GM12878 (cell line): ENCODE measurements at regions not wholly inside any gene's neighbourhood (a gene's known extent, or its start where the extent isn't known, plus 50 kb on each side); places are given as distances from the start of the nearest gene placed in this dataset.
A peak's percentile ranks its signal among the peaks of the same experiment; 100 is the strongest.

Source experiments
- ATAC-seq: fragments of 200-7000 bp; cut with Tn5 transposase; 3 replicates; pipeline ENCODE4 v1.9.1; 2020; ENCODE audit warnings: mild to moderate bottlenecking, moderate library complexity
- BruUV-seq: library from RNA; stranded (reverse); fragments of 400-500 nt; replicated peaks from 2 replicates; lab custom pipeline; 2021; lab: Mats Ljungman, UMichigan
- CTCF ChIA-PET: fragments of 300-600 bp; sonication (Branson Sonifier 250); formaldehyde crosslinking; extraction: SDS; loops from one replicate; lab custom pipeline; 2021; ENCODE audit warnings: inconsistent platforms; lab: Yijun Ruan, JAX
- POLR2A ChIA-PET: fragments of 350-600 bp; formaldehyde crosslinking; extraction: SDS; loops from one replicate; lab custom pipeline; 2021; ENCODE audit warnings: inconsistent platforms; lab: Charles Lee
- RAD21 ChIA-PET: fragments of 300-600 bp; sonication (Branson Sonifier 250); formaldehyde crosslinking; loops from one replicate; lab custom pipeline; 2023; ENCODE audit warnings: antibody characterized with exemption; ENCODE audit not compliant: unreplicated experiment; lab: Charles Lee
- SMC1A ChIA-PET: fragments of 300-600 bp; sonication (Branson Sonifier 250); formaldehyde crosslinking; loops from one replicate; lab custom pipeline; 2023; ENCODE audit not compliant: unreplicated experiment, uncharacterized antibody; lab: Charles Lee
- DNase-seq: peaks from one replicate; pipeline ENCODE4 v3.0.0-alpha.2; 2011; ENCODE audit warnings: low read depth, low spot score
- FAIRE-seq: peaks from 3 replicates; lab custom pipeline; 2011; peaks lifted over from hg19 to GRCh38; lab: Jason Lieb, UNC
- H2AFZ ChIP-seq: 2 replicates; pipeline ENCODE4 v1.6.0; 2011; ENCODE audit warnings: low read depth, low read length, control low read depth; ENCODE audit not compliant: control insufficient read depth
- H3K27ac ChIP-seq: 2 replicates; pipeline ENCODE4 v1.5.1; 2011; ENCODE audit warnings: control low read depth; ENCODE audit not compliant: control insufficient read depth, insufficient read depth
- H3K27me3 ChIP-seq, 2 experiments: replicated peaks in 1 of 2; 2 replicates each; pipeline versions ENCODE4 v1.6.0 to v1.6.1; 2011; ENCODE audit warnings: low read length in 1 of 2; ENCODE audit not compliant: control insufficient read depth in 2 of 2, insufficient read depth in 2 of 2
- H3K36me3 ChIP-seq, 2 experiments: 2 replicates each; pipeline ENCODE4 v1.5.1; 2011; ENCODE audit warnings: low read length in 1 of 2; ENCODE audit not compliant: control insufficient read depth in 2 of 2, insufficient read depth in 2 of 2
- H3K4me1 ChIP-seq: 2 replicates; pipeline ENCODE4 v1.6.1; 2011; ENCODE audit warnings: mild to moderate bottlenecking, low read length, moderate library complexity, mixed read lengths; ENCODE audit not compliant: control insufficient read depth, insufficient read depth
- H3K4me2 ChIP-seq: 2 replicates; pipeline ENCODE4 v1.6.0; 2011; ENCODE audit warnings: control low read depth; ENCODE audit not compliant: control insufficient read depth, insufficient read depth
- H3K4me3 ChIP-seq: fragments of 200-600 bp; sonication (generic); 2 replicates; pipeline ENCODE4 v1.5.1; 2016
- H3K79me2 ChIP-seq: 2 replicates; pipeline ENCODE4 v1.6.0; 2011; ENCODE audit warnings: low read length; ENCODE audit not compliant: control insufficient read depth, insufficient read depth
- H3K9ac ChIP-seq: 2 replicates; pipeline ENCODE4 v1.8.0; 2011; ENCODE audit warnings: low read length, control low read depth, mixed read lengths; ENCODE audit not compliant: control insufficient read depth, insufficient read depth
- H3K9me3 ChIP-seq: replicated peaks from 3 replicates; pipeline ENCODE4 v1.5.1; 2011; ENCODE audit warnings: mild to moderate bottlenecking, low read length; ENCODE audit not compliant: control insufficient read depth, insufficient read depth
- H4K20me1 ChIP-seq: 2 replicates; pipeline ENCODE4 v1.6.0; 2011; ENCODE audit not compliant: control insufficient read depth, insufficient read depth
- CTCF ChIP-seq, 3 experiments: IDR thresholded peaks in 2 of 3; conservative IDR thresholded peaks in 1 of 3; 2 replicates each; pipeline ENCODE4 v1.5.1; 2011; ENCODE audit warnings: low read depth in 3 of 3, low read length in 3 of 3, mild to moderate bottlenecking in 3 of 3, control low read depth in 2 of 3, moderate library complexity in 2 of 3, inconsistent platforms in 1 of 3, mixed read lengths in 1 of 3; ENCODE audit not compliant: control insufficient read depth in 2 of 3, insufficient read depth in 1 of 3; ENCODE audit errors: extremely low read depth in 1 of 3
- KAT2A ChIP-seq: conservative IDR thresholded peaks from 2 replicates; pipeline ENCODE4 v1.6.1; 2011; ENCODE audit warnings: low read depth, low read length; ENCODE audit not compliant: control insufficient read depth
- MXI1 ChIP-seq: fragments of 150-350 bp; IDR thresholded peaks from 2 replicates; pipeline ENCODE4 v1.6.1; 2011; ENCODE audit warnings: low read depth, mild to moderate bottlenecking, inconsistent platforms, low read length, improper control_type of control experiment
- POLR2AphosphoS5 ChIP-seq: IDR thresholded peaks from 2 replicates; pipeline ENCODE4 v1.6.1; 2011; ENCODE audit warnings: mild to moderate bottlenecking, low read length, inconsistent platforms
- RAD21 ChIP-seq: IDR thresholded peaks from 2 replicates; pipeline ENCODE4 v1.6.1; 2011; ENCODE audit warnings: mild to moderate bottlenecking, low read depth, low read length, moderate library complexity; ENCODE audit not compliant: insufficient read depth
- REST ChIP-seq: IDR thresholded peaks from 2 replicates; pipeline ENCODE4 v1.6.1; 2012; ENCODE audit warnings: mild to moderate bottlenecking, low read depth, low read length
- RUNX3 ChIP-seq: IDR thresholded peaks from 2 replicates; pipeline ENCODE4 v1.6.1; 2012; ENCODE audit warnings: low read length, inconsistent platforms
- SMC3 ChIP-seq: IDR thresholded peaks from 2 replicates; pipeline ENCODE4 v1.6.1; 2011; ENCODE audit warnings: low read length, improper control_type of control experiment, borderline replicate concordance
- ZNF592 ChIP-seq: fragments of 450-650 bp; IDR thresholded peaks from 2 replicates; pipeline ENCODE4 v1.6.1; 2017; ENCODE audit warnings: mild to moderate bottlenecking, moderate library complexity
- WGBS: methylation state at CpG from one replicate; pipeline ENCODE4 v1.1.6; 2016; ENCODE audit warnings: low lambda C conversion rate; ENCODE audit not compliant: insufficient replicate concordance, insufficient coverage; ENCODE audit errors: missing lambda C conversion rate; 5-methylcytosine and 5-hydroxymethylcytosine counted together
- in situ Hi-C: fragments of 300-500 bp; cut with MboI; formaldehyde crosslinking; loops from 9 replicates; pipeline ENCODE4 v1.14.3; 2018; ENCODE audit warnings: mixed read lengths
- intact Hi-C: fragments of 100-400 bp; cut with micrococcal nuclease; formaldehyde crosslinking; loops from one replicate; pipeline ENCODE4 v1.14.2; 2022; ENCODE audit not compliant: unreplicated experiment
- TF ChIP-seq, protein P1 (sequence below): IDR thresholded peaks from 2 replicates; pipeline ENCODE4 v1.6.1; 2011; ENCODE audit warnings: borderline replicate concordance, low read depth, mild to moderate bottlenecking, moderate library complexity, low read length; ENCODE audit not compliant: insufficient read depth, poor library complexity, severe bottlenecking

DNA sequence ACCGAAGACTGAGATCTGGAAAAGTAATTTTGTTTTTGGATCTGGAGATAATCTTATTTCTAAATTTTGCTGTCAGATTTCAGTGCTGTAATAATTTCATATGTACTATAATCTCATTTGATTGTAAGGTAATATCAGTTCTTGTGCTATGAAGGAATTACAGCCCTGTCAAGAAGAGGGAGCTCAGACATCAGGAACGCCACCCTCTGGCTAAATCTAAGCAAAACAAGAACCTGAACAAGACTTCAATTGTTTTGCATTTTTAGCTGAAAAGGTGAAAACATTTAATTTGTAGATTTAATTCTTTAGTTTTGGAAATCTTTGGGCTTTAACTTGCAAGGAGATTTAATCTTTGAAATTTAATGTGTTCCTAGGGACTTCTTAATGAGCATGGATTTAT lies 525.4 kb upstream of the HS3ST1 start:
- POLR2A ChIA-PET = no interaction called here
- no peaks in the 10 kb centered on the region for H3K27me3 ChIP-seq
- H3K79me2 ChIP-seq = no peaks in the 10 kb centered on the region
- H3K4me1 ChIP-seq = no peaks in the 10 kb centered on the region
- intact Hi-C loops (no loop called here), in situ Hi-C loops (no loop called here)
- no TSS peak for BruUV-seq
- no peak overlapping the region for H3K4me2 ChIP-seq
- CTCF ChIA-PET = interaction anchor here (0.5 to 1.3 kb wide), 4 partner anchors 11 to 525 kb away, joined by 3 read pairs; partner anchors contain the start of gene HS3ST1
- H3K4me3 ChIP-seq = no peak overlapping the region
- H3K36me3 ChIP-seq = no peaks in the 10 kb centered on the region
- no peak overlapping the region for H3K9ac ChIP-seq
- SMC1A ChIA-PET = no interaction called here
- FAIRE-seq = no peak
- no peaks in the 10 kb centered on the region for H4K20me1 ChIP-seq
- TF ChIP-seq CTCF (IDR thresholded peaks at IDR 0.05 in 2 of 3, conservative IDR thresholded peaks at IDR 0.05 in 1 of 3; ENCODE audit: control insufficient read depth in 2 of 3, extremely low read depth in 1 of 3, insufficient read depth in 1 of 3, low read depth in 3 of 3, low read length in 3 of 3) = peak in 2 of 3 experiments; percentile 9 to 10; a peak in 1 of 6 replicates
- no peak for TF ChIP-seq MXI1
- TF ChIP-seq, protein P1, sequence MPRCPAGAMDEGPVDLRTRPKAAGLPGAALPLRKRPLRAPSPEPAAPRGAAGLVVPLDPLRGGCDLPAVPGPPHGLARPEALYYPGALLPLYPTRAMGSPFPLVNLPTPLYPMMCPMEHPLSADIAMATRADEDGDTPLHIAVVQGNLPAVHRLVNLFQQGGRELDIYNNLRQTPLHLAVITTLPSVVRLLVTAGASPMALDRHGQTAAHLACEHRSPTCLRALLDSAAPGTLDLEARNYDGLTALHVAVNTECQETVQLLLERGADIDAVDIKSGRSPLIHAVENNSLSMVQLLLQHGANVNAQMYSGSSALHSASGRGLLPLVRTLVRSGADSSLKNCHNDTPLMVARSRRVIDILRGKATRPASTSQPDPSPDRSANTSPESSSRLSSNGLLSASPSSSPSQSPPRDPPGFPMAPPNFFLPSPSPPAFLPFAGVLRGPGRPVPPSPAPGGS = no peak
- no peak for TF ChIP-seq ZNF592
- TF ChIP-seq SMC3 = peak; percentile 12; the same call in 1 of the 2 replicates
- 0 out of 2 replicates have a peak, but pooled peaks have one; percentile 7 for TF ChIP-seq RAD21
- no peak for TF ChIP-seq KAT2A
- TF ChIP-seq POLR2AphosphoS5 = no peak
- TF ChIP-seq RUNX3 = no peak
- TF ChIP-seq REST = no peak
- TF ChIP-seq, all 136 proteins: peak for 3
- H2AFZ ChIP-seq = no peak overlapping the region
- no peak overlapping the region for H3K27ac ChIP-seq
- DNase-seq (no peak), ATAC-seq (no peak)
- 8% methylated on average over 2 of the region's 2 CpGs for WGBS
- H3K9me3 ChIP-seq = no peaks in the 10 kb centered on the region
- RAD21 ChIA-PET = no interaction called here
